ENCODE measurements at regions not wholly inside any gene's neighbourhood (a gene's known extent, or its start where the extent isn't known, plus 50 kb on each side); places are given as distances from the start of the nearest gene placed in this dataset.

- no peak for DNase-seq
- intact Hi-C loops (cut with DNase I) = no loop called here
Measured at GRCh38 chr18:22271030-22271429, 101.6 kb downstream of the GATA6 start.

DNA sequence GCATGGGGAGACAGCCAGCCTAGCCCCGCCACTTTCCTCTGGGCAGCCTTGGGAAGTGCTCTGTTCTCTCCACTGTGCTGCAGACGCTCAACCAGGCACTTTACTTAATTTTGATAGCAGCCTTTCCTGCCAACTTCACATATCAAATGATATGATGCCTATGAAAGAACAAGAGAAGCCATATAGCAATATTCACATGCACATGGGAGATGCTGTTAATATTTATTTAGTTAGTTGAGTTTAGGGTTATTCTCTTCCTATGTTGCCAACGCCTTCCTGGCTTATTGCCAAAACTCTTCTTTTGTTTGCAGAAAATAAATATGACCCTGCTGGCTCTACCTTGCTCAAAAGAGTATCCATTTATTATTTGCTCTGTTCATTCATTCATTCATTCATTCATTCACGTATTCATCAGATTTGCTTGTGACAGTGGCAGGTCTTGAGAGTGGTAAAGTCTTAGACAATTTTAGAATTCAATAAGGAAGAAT is 99.3 kb downstream of the GATA6 start:
- intact Hi-C loops (cut with DNase I) = no loop called here
- DNase-seq = no peak

GRCh38 chr18:22267697-22268096 is 98.3 kb downstream of the GATA6 start:
- DNase-seq = no peak
- intact Hi-C loops (cut with DNase I) = no loop called here

- intact Hi-C loops (cut with DNase I) = no loop called here
- DNase-seq = no peak
Measured at GRCh38 chr18:22267225-22267624, 97.8 kb downstream of the GATA6 start.

DNA sequence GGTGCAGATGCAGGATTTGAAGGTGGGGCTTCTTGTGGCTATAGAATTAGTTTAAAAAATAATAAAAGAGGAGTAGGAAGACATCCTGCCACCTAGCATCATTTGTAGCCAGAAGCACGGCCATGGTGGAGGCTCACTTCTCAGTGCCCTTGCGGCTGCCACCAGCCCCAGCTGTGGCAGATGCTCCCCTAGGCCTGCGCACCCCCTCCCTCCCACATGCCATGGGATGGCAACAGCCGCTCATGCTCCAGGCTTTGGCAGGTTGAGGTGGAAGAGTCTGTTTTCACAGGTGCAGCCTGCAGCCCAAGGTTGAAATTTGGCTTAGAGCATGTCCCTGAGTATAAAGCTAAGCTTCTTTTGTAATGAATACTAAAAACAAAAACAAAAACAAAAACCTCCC is 96.4 kb downstream of the GATA6 start:
- intact Hi-C loops (cut with DNase I) = no loop called here
- DNase-seq = no peak

GRCh38 chr18:22260208-22260820 is 90.9 kb downstream of the GATA6 start:
- intact Hi-C loops (cut with DNase I) = no loop called here
- no peak for DNase-seq

GRCh38 chr18:22257022-22257543 is 87.7 kb downstream of the GATA6 start:
- no peak for DNase-seq
- intact Hi-C loops (cut with DNase I) = no loop called here

DNA sequence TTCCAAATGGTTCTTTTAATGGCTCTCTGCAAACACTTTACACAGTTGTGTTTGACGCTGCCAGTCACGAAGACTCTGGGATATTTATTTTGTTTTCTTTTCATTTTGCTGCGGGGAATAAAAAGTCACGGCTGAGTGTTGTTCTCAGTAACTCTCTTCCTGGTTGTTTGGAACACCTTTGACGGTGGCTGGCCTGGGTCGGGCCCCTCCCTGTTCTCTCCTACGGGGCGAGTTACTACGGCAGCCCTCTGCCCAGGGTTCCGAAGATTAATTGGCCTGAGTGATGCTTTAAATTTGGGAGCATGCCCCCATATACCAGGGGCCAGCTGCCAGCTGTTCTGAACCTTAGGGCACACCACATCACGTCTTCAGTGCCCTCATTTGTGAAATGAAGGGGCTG is 84.7 kb downstream of the GATA6 start:
- no peak for DNase-seq
- intact Hi-C loops (cut with DNase I) = no loop called here

DNA sequence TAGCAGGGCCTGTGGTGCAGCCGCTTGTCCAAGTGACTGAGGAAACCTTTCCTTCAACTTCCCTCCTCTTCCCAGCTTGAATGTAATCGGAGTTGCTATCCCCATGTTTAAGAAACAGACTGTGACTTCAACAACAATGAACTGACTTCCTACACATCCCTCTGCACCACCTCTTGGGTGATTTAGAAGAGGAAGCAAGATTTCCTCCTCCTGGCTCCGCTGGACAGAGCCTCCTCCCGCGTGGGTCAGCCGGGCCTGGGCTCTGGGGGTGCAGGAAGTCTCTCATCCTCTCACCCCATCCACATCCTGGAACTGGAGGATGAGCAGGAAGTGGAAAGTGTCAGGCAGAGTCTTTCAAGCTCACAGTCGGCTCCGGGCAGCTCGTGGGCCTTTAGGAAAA is 84.3 kb downstream of the GATA6 start:
- intact Hi-C loops (cut with DNase I) = no loop called here
- DNase-seq = no peak

DNA sequence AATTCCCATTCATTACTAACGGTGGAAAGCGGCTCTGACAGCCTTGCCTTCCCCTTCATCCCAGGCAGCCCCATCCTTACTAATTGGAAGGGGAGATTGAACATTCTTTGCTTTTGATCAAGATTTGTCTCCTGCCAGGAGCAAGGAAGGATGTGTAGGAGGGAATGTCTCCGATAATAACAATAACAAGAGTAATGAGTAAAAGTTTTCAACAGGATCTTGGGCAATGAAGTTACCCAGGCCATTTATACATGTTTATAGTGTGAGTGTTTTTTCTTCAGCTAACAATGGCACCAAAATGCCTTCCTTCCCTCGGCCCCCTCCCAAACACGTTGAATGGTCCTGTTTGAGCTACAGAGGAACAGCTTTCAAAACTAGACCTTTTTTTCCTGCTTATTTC is 83.8 kb downstream of the GATA6 start:
- intact Hi-C loops (cut with DNase I) = no loop called here
- no peak for DNase-seq

Measured in head of caudate nucleus (tissue), 42 donors.